Stimulated activated CD4-positive, alpha-beta T cell treated with anti-CD3 and anti-CD28 coated beads, Interleukin-2, amount 100 ng/mL, for 48 hours (primary cell): ENCODE measurements at regions not wholly inside any gene's neighbourhood (a gene's known extent, or its start where the extent isn't known, plus 50 kb on each side); places are given as distances from the start of the nearest gene placed in this dataset.
"Not testable (repeated sequence)": the region's sequence is repeated elsewhere in the genome, so short reads cannot be mapped to it uniquely, and the experiment has no call there.

ENCODE experiments used
- DNase-seq, 2 donors: peaks; one replicate each; pipeline ENCODE4 v3.0.0-alpha.2; 2020

- not testable (repeated sequence) for DNase-seq
Observed at GRCh38 chr6:85276026-85276425, 173.9 kb upstream of the NT5E start.

DNA sequence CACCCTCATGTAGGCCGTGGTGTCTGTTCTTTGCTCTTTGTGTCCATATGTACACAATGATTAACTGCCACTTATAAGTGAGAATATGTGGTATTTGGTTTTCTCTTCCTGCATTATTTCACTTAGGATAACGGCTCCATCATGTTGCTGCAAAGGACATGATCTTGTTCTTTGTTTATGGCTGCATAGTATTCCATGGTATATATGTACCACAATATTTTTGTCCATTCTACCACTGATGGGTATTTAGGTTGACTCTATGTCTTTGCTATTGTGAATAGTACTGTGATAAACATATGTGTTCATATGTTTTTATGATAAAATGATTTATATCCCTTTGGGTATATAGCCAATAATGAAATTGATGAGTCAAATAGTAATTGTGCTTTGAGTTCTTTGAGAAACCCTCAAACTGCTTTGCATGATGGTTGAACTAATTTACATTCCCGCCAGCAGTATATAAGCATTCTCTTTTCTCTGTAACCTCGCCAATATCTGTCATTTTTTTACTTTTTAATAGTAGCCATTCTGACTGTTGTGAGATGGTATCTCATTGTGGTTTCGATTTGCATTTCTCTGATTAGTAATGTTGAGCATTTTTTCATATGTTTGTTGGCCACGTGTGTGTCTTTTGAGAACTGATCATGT is 174.4 kb upstream of the NT5E start:
- DNase-seq: no peak

- DNase-seq: no peak
Observed at GRCh38 chr6:85273870-85274269, 176.0 kb upstream of the NT5E start.

DNA sequence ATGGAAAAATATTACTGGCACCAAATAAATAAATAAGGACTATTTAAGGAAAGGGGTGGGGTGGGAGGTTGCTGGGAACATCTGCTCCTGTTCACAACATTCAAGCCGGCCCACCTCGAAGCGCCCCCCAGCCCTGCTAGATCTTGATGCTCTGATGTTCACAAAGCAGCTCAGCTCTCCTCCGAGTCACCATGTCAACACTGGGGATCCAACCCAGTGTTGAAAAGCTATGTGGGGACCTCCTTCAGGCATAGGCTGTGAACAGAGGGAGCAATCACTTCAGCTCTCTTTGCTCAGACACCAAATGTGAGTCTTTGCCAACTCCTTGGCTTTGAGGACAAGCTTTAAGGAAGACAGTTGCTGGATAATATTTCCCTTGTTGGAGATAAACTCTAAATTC is 176.8 kb upstream of the NT5E start:
- no peak for DNase-seq

GRCh38 chr6:85272592-85272991 is 177.3 kb upstream of the NT5E start:
- no peak for DNase-seq

- DNase-seq: no peak
Observed at GRCh38 chr6:85262621-85263020, 187.3 kb upstream of the NT5E start.

DNA sequence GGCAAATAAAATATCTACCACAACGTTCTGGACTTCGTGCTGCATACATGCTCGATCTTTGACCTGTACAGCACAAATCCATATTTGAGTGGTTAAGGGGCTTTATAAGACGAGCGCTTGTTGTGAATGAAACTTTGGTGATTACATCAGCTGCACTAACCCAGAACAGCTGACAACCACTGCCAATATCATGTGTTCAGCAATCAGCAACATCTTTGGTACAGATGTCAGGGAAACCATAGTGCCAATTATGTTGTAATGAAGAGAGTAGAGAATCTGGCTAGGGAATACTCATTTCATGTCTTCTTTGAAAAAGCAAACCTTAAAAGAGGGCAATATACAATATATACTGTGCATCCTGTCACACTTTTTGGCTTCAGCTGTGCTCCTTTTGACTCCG is 188.6 kb upstream of the NT5E start:
- DNase-seq: no peak

DNA sequence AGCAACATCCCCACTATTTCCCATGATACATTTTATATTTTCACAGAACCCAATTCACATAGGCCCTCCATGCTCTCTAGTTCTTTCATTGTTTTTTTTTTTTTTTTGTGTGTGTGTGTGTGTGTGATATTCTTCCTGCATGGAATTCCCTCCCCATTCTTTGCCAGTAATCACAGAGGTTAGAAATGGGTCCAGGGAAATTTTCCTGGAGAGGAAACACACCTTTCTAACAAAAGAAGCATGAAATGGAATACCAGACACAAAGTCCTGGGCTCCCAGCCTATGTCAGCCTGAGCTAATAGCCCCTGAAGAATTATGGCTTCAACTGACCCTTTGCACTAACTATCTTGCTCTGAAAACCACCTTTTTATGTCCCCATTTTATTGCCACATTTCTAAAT is 194.2 kb upstream of the NT5E start:
- no peak for DNase-seq

- no peak for DNase-seq
Observed at GRCh38 chr6:85252552-85252951, 197.3 kb upstream of the NT5E start.

DNA sequence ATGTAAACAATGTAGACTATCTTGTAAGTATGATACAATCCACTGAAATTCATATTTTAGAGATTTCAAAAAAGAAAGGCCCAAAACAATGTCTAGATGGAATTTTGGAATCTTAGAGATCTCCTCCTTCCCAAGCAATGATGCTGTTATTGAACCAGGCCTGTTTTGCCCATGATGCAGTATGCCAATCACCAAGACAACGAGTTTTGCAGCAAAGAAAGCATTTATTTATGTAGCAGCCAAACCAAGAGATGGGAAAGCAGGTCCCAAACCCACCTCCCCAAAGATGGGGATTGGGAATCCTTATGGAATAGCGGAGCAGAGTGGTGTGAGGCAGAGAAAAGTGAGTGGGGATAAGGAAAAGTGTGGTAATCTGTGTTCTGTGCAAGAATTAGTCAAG is 197.8 kb upstream of the NT5E start:
- no peak for DNase-seq

- no peak for DNase-seq
Observed at GRCh38 chr6:85251300-85251699, 198.6 kb upstream of the NT5E start.

GRCh38 chr6:85250586-85251220 is 199.2 kb upstream of the NT5E start:
- DNase-seq: no peak

GRCh38 chr6:85245004-85245403 is 204.9 kb upstream of the NT5E start:
- DNase-seq: no peak

DNA sequence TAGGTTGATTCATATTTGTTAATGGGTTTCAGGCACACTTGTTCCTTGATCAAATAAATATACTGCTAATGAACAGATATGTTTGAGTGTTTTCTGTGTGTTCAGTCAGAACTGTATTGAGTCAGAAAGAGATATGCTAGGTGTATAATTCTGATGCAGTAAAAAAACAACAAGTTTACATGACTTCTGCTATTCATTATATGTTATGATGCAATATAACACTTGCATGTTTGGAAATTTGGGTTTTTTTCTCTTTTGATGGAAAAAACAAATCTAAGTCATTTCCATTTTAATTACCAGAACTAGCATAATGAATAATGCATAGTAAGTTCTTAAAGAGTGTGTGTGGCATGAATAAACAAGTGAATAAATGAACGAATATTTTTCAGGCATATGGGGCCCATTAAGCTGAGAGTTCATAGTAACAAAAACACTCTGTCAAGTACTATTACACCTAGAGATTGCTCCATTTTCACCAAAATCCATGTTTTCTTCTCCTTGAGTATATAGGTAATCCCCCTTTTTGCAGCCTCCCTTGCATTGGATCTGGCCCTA is 208.3 kb upstream of the NT5E start:
- DNase-seq: no peak

DNA sequence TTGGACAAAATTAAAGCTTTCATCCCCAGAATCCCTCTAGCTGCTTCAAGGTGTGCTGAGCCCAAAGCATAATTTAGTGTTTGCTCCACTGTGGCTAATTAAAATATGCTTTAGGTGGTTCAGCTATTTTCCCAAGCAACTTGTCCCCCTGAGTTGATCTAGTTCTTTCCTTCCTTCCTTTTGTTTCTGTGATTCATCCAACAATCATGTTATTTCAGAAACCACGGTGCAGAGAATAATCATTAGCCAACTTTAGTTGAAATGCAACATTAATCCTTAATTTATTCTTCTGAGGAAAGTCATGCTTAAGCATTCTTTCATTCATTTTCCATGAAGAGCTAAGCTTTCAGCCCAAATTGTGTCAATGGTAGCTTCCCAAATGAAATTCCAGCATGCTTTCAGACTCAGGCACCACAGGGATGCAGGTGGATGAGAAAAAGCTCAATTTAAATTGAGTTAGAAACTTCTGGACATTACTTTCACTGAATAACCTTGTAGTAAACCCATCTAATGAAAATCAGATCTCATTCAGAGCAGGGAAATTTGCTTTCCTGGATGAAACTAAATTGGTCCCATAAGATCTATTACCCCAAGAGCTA is 209.0 kb upstream of the NT5E start:
- no peak for DNase-seq

DNA sequence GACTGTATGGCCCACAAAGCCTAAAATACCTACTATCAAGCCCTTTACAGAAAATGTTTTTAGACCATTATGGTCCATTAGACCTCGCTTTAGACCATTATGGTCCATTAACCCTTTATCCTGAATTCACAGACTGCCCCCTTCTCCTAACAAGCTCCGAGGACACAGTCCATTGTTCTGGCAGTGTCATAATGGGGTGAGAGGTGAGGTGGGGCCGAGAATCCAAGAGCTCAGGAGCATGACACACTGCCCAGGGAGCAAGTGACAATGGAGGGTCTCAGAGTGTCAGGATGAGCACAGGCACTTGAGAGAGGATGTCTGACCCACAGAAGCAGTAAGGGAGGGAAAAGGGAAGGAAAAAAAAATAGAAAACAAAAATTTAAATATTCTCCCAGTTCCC is 212.4 kb upstream of the NT5E start:
- DNase-seq: no peak

- DNase-seq: no peak
Observed at GRCh38 chr6:85236636-85237035, 213.2 kb upstream of the NT5E start.

- not testable (repeated sequence) for DNase-seq
Observed at GRCh38 chr6:85227345-85227744, 222.5 kb upstream of the NT5E start.

GRCh38 chr6:85212794-85213193 is 237.1 kb upstream of the NT5E start:
- DNase-seq: not testable (repeated sequence)

DNA sequence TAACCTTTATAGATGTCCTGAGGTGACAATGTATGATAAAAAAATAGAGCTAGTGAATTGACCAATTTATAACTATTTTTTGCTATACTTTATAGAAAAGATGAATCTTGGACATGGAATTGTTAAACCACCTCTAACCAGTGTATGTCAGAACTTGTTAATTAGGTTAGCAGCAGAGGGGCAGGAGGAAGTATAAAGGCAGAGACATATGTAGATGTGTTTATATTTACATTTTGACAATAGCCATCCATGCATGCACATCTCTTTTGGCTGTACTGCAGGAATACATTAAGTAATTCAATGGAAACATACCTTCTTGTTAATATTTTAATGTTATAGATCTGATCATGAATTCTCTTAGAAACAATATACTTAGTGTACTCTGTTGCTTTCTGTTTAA is 254.6 kb upstream of the NT5E start:
- no peak for DNase-seq

- no peak for DNase-seq
Observed at GRCh38 chr6:85193339-85193738, 256.5 kb upstream of the NT5E start.

GRCh38 chr6:85192596-85192995 is 257.3 kb upstream of the NT5E start:
- DNase-seq: no peak

DNA sequence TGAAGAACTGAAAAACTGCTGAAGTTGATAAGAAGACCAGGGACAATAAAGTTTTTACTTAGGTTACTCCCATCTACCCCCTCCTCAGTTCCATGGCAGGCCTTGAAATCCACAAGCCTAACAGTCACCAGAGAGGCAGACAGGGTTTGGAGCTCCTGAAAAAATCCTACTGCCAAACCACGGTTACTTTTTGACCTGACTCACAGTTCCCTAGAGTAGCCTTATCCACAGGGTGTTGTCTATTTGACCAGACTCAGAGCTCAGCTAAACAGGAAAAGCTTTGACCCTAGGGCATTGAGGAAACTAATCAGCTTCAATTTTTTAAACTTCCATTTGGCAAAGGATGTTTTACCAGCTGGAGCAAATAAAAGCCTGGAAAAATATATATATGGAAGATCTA is 257.7 kb upstream of the NT5E start:
- DNase-seq: no peak

- DNase-seq: no peak
Observed at GRCh38 chr6:85191656-85192055, 258.2 kb upstream of the NT5E start.
